ENCODE measurements at regions not wholly inside any gene's neighbourhood (a gene's known extent, or its start where the extent isn't known, plus 50 kb on each side); places are given as distances from the start of the nearest gene placed in this dataset.

DNA sequence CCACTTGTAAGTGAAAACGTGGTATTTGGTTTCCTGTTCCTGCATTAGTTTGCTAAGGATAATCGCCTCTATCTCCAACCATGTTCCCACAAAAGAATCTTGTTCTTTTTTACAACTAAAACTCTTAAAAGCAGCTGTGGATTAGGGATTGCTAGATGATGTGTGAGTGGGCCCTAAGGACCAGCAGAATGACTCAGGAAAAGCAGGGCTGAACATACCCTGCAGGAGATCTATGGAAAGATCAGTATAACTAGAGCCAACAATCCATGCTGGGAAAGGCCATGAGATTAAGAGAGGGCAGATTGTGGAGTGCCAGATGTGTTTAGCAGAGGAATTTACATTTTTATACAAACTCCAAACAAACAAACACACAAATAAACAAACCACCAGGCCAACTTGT, 128.4 kb upstream of the TMEM164 start:
- TF ChIP-seq, protein P1, sequence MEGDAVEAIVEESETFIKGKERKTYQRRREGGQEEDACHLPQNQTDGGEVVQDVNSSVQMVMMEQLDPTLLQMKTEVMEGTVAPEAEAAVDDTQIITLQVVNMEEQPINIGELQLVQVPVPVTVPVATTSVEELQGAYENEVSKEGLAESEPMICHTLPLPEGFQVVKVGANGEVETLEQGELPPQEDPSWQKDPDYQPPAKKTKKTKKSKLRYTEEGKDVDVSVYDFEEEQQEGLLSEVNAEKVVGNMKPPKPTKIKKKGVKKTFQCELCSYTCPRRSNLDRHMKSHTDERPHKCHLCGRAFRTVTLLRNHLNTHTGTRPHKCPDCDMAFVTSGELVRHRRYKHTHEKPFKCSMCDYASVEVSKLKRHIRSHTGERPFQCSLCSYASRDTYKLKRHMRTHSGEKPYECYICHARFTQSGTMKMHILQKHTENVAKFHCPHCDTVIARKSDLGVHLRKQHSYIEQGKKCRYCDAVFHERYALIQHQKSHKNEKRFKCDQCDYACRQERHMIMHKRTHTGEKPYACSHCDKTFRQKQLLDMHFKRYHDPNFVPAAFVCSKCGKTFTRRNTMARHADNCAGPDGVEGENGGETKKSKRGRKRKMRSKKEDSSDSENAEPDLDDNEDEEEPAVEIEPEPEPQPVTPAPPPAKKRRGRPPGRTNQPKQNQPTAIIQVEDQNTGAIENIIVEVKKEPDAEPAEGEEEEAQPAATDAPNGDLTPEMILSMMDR (IDR thresholded peaks at IDR 0.05; ENCODE audit: insufficient read depth, low read depth, low read length), result no peak
- no peak for TF ChIP-seq EZH2 (IDR thresholded peaks at IDR 0.05; ENCODE audit: insufficient read depth, low read length)
